ENCODE measurements at regions not wholly inside any gene's neighbourhood (a gene's known extent, or its start where the extent isn't known, plus 50 kb on each side); places are given as distances from the start of the nearest gene placed in this dataset.

DNA sequence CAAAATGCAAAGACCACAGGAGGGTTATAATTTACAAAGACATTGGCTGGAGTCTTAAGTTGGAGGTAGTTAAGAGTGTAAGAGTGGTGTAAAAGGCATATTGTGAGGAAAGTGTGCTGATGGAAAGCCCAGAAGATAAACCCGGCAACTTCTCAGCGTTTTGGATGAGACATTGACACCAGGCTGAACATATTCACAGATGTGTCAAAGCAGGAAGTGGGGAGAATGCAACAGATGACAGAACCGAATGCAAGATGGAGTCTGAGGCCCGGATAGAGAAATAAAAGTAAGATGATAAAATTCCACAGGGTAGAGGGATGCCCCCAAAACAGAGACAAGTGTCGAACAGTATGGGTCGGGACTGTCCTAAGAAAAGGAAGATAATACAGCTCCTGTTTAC, 230.4 kb upstream of the TMEM72 start:
- TF ChIP-seq POLR2A (IDR thresholded peaks at IDR 0.05) (no peak), POLR2AphosphoS5 (IDR thresholded peaks at IDR 0.05) (no peak)

Data from spleen (tissue), 3 donors.